ENCODE measurements at regions not wholly inside any gene's neighbourhood (a gene's known extent, or its start where the extent isn't known, plus 50 kb on each side); places are given as distances from the start of the nearest gene placed in this dataset.
A peak's percentile ranks its signal among the peaks of the same experiment; 100 is the strongest.

GRCh38 chr21:43317254-43317748, 109.6 kb downstream of the SIK1 start:
- DNase-seq (ENCODE audit: low spot score), result no peak

DNA sequence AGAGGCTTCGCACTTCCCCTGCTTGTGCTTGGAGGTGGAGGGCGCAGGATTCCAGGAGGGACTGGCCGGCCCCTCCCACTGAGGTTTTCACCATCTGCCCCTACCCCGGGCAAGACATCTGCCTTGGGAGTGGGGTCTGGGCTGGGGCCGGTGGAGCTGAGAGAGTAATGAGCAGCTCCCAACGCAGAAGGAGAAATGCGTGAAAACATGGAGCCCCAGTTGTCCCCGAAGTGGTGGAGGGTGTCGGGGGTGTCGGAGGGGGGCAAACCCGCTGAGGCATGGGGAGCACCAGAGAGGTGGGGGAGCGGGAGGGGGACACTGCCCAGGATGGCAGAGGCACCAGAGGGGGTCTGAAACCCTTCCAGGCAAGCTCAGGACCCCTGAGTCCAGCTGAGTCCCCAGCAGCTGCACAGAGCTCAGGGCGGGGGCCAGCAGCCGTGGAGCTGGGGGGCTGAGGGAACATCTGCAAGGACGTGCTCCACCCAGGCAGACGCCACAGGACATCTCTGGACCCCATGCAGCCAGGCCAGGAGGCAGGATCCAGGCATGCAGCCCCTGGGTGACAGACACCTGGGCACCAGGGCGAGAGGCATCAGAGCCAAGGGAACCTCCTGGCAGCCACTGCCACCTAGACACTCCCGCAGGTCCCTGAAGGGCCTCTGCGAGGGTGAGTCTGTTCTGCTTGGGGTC, 110.6 kb downstream of the SIK1 start:
- DNase-seq (ENCODE audit: low spot score), result no peak

DNA sequence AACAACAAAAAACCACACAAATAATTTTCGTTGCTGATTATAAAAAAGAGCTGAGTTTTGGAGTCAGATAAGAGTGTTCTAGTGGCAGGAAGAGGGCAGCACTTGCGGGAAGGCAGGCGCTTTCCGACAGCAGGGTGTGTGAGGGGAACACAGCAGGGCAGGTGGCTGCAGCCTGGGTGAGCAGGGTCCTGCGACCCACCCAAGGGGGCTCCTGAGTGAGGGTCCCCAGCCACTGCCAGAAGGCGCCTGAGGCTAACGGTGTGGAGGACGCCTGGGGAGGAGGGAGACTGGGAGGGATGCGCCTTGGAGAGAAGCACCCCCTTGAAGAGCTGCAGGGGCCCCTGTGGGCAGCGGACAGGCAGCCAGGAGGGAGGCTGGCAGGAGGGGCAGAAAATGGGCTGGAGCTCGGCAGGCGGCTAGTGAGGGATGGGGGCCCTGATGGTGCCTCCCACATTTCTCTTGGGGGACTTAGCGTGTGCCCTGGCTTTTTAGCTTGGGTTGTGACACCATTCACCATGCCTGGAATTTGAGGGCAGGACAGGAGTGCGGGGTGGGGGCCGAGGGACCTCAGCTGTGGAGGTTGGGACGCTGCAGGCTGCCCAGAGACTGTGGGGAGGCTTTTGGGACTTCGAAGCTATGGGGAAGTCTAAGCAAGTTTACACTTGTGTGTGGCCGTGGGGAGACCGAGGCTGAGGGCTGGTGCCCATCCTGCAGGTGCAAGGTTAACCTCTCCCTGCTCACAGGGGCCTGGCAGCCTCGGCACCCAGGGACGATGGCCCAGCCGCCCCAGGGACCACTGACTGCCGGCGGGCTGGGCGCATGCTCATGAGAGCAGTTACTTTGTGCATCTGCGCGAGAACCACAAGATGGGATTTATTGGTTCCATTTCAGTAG, 111.4 kb downstream of the SIK1 start:
- DNase-seq (ENCODE audit: low spot score), result no peak

GRCh38 chr21:43313939-43314405, 113.0 kb downstream of the SIK1 start:
- no peak for DNase-seq (ENCODE audit: low spot score)

DNA sequence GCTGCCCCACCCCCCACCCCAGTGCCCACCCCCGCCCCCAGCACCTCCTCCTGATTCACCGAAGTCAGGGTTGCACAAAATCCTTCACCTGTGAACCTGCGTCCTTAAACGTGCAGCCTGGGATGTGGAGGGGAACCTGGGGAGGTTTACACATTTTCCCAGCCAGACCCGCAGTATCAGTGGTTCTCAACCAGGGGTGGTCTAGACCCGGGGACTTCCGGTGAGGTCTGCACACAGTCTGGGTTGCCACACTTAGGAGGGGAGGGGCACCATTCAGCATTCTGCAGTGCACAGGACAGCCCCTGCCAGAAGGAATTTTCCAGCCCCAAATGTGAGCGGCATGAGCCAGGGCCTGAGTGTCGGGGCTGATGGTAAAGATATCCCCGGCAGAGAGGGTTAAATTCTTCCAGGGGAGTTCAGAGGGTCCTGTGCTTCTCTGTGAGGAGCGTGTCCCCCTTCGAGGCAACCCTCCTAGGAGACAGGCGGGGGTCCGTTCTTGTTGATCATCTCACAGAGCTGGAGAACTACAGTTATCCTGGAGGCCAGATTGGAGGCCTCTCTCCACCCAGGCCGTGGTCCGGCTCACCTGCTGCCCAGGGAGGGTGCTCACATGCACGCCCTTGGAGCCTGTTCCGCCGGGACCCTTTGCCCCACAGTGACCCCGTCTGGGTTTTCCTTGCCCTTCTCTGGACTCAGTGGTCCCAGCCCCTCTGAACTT, 113.6 kb downstream of the SIK1 start:
- no peak for DNase-seq (ENCODE audit: low spot score)

DNA sequence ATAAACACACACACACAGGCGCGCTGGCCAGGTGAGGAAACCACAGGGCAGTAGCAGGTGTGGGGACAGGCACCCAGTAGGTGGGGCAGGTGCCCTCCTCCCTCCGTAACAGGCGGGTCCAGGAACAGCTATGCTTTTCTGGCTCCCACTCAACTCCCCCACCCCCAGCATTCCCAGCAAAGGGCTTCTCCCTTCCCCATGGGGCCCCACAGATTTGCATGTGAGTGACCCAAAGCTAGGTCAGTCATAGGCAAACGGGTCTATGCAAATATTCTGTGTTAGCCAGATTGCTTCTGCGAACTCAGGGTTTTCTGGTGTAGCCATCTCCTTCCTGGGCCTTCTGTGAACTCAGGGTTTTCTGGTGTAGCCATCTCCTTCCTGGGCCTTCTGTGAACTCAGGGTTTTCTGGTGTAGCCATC, 114.2 kb downstream of the SIK1 start:
- no peak for DNase-seq (ENCODE audit: low spot score)

GRCh38 chr21:43312011-43312410, 114.9 kb downstream of the SIK1 start:
- no peak for DNase-seq (ENCODE audit: low spot score)

DNA sequence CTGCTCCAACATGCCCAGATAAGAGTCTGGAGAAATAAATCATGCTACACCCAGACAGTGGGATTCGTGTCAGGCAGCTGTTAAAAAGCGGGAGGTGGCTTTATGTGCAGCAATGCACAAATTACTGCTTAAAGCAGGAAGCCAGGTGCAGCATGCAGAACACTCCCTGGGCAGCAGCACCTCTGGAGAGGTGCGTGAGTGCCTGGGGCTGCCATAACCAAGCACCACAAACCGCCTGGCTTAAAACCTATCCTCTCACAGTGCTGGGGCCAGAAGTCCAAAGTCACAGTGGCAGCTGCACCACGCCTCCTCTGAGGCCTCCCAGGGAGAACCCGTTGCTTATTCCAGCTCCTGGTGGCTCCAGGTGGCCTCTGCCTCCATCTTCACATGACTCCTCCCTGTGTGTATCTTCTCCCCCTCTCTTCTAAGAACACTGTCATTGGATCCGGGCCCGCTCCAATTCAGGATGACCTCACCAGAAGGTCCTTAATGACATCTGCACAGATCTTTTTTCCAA, 115.6 kb downstream of the SIK1 start:
- no peak for DNase-seq (ENCODE audit: low spot score)

GRCh38 chr21:43308815-43309283, 118.1 kb downstream of the SIK1 start:
- no peak for DNase-seq (ENCODE audit: low spot score)

DNA sequence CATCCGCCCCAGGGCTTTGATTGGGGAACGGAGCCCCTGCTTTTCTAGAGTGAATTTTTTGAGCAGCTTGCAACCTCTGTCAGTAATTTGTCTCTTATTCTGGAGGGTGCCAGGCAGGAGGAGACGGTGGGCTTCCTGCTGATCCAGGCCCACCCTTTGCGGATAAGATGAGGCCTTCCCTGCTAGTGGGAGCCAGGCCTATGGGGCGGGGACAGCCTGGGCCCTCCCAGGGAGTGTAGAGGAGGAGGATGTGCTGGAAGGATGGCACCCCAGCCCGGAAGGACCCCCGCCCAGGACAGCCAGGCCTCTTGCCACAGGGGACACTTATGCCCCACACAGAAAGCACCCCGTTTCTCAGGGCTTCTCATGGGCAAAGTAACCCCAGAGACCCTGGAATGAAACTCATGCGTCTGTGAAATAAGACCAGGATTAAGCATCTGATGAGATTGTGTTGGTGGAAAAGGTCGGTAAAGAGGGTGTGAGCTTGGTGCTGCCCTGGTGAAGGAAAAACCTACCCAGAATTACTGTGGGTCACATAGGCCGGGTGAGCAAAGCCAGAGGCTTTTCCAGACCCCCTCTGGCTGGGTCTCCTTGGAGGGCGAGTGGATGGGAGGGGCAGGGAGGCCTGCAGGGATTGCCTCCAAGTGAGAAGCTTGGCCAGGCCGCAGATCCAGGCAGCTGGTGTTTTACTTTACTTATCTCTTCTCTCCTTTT, 118.7 kb downstream of the SIK1 start:
- DNase-seq (ENCODE audit: low spot score), result no peak

DNA sequence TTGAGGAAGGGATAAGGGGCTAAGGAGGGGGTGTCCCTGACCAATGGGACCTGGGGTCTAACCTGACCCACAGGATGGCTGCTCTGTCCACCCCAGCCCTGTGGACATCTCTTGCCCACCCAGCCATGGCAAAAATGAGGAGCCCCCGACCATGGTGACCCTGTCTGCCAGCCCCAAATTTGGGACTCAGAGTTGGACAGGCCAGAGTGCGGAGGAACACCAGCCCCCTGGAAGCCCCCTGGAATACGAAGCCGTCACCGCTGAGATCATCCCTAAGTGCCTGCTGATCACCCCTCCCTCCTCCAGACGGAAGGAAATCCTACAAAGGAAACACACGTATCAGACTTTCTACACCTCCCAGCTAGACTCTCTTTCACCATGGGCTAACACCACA, 119.3 kb downstream of the SIK1 start:
- DNase-seq (ENCODE audit: low spot score), result no peak

- peak; percentile 80 for DNase-seq (ENCODE audit: low spot score)
Measured at GRCh38 chr21:43306911-43307676, 119.8 kb downstream of the SIK1 start.

GRCh38 chr21:43306391-43306790, 120.5 kb downstream of the SIK1 start:
- DNase-seq (ENCODE audit: low spot score), result no peak

DNA sequence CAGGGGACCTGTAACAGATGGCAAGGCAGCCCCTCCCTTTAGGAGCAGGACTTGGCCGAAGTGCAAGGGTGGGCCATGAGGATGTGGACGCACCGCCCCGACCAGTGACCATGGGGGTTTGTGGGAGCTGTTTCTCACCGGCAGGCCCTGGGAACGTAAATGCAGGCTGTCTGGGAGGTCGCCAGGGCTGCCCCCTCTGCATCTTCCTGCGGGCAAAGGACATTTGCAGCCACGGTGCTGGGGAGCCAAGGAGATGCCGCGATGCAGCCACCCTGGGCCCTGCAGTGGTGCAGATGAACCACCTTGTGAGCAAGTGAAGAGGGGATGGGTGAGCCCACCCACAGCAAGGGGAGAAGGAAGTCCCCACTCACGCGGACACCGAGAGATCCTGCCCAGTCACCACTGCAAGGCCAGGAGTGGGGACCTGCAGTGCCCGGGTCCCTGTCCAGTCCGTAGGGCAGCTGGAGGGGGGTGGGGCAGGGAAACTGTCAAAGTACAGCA, 121.1 kb downstream of the SIK1 start:
- DNase-seq (ENCODE audit: low spot score), result no peak

- no peak for DNase-seq (ENCODE audit: low spot score)
Measured at GRCh38 chr21:43305336-43305665, 121.6 kb downstream of the SIK1 start.

GRCh38 chr21:43304621-43305335, 122.2 kb downstream of the SIK1 start:
- no peak for DNase-seq (ENCODE audit: low spot score)

DNA sequence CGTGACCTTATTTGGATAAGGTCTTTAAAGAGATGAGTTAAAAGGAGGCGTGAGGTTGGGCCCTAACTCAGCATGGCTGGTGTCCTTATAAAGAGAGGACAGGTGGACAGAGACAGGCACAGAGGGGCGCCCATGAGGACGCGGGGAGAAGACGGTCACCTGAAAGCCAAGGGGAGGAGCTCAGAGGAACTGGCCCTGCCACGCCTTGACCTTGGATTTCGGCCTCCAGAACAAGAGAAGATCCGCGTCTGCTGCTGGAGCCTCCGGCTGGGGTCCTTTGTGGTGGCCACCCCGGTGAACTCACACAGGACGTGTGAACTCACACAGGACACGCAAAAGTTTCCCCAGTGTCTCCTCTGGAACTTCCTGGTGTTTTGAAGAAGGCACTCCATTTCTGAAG, 122.7 kb downstream of the SIK1 start:
- DNase-seq (ENCODE audit: low spot score), result no peak

GRCh38 chr21:43303275-43304178, 123.4 kb downstream of the SIK1 start:
- DNase-seq (ENCODE audit: low spot score), result no peak

- DNase-seq (ENCODE audit: low spot score), result no peak
Measured at GRCh38 chr21:43302769-43303168, 124.2 kb downstream of the SIK1 start.

All from RKO (cell line).